HG02981 (cell line): ENCODE measurements at regions not wholly inside any gene's neighbourhood (a gene's known extent, or its start where the extent isn't known, plus 50 kb on each side); places are given as distances from the start of the nearest gene placed in this dataset.

Source experiments
- ATAC-seq: cut with Tn5 transposase; IDR thresholded peaks from one replicate; pipeline ENCODE4 v1.9.1; 2021; ENCODE audit warnings: mild to moderate bottlenecking, moderate library complexity; ENCODE audit not compliant: unreplicated experiment

DNA sequence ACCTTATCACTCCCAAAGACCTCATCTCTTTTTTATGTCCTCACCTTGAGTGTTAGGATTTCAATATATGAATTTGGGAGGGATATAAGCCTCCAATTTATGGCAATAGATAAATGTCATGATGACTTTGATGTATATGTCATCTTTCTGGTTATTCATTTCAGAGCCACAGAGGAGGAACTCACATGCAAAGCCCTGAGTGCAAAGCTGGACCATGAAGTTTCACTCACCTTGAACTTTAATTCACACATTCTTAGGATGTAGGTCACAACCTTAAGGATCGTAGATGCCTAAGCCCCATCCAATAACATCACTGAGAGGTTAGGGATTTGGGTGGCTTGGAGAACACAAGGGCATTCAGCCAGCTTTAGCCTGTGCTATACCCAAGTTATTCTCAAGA lies 81.9 kb upstream of the ZPBP start:
- ATAC-seq = no peak

GRCh38 chr7:50166997-50167965 lies 74.2 kb upstream of the ZPBP start:
- no peak for ATAC-seq

DNA sequence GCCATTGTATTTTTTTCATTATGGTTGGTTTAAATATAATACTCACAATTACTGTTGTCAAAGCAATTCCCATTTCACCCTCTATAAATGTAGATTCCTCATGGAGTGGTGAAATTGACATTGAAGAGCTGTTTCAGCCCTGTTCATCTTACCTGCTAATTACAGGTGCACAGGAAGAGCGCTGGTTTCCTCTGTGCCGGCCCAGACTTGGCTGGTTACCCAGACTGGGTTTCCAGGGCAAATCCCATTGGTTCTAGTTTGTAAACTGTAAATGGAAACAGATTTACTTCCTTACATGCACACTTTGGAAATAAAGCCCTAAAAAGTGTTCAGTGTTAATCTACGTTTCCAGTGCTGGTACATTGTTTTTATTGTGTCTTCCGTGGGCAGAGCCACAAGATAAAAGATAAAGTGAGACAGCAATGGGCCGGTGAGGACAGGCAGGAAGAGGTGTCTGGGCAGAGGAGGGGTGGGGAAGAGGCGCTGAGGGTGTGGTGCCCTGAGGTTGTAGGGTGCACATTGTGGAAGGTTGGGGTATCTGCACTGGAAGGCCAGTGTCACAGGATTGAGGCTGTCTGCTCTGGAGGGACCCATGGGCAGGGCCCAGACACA lies 71.6 kb upstream of the ZPBP start:
- ATAC-seq = no peak

- ATAC-seq = no peak
Observed at GRCh38 chr7:50160206-50160605, 67.2 kb upstream of the ZPBP start.

- no peak for ATAC-seq
Observed at GRCh38 chr7:50159154-50159553, 66.1 kb upstream of the ZPBP start.

DNA sequence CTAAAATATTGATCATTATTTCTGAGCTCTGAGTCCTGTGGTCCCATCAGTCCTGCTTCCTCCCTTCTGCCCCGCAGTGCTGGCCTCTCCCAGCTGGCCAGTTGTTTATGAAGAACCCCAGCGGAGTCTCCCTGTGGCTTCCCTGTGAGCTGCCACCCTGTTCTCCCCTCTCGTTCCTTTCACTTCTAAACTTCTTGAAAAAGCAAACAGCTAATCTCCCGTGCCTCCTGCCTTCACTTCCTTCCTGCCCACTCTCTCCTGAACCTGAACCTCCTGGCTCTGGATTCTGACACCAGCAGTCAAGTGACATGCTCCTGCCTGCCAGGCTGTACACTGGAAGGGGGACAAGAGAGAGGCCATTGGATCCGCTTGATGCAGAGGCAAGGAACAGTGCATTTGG lies 63.7 kb upstream of the ZPBP start:
- no peak for ATAC-seq

- ATAC-seq = no peak
Observed at GRCh38 chr7:50156163-50156562, 63.1 kb upstream of the ZPBP start.

DNA sequence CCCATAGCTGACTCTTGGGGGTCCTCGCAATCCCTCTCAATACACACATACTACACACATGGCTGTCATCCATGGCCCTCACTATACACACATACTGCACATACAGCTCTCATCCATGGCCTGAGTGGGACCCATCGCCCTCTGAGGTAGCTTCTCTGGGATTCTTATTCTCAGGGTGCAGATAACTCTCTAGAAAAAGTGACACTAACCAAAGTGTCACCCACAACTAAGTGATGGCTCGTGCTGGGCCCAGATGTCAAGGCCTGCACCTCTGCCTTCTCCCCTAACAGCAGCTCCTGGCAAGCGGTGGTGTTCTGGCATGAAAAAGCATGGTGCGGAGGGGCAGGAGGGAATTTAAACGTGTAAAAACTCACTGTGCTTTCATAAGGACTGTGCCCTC lies 62.7 kb upstream of the ZPBP start:
- no peak for ATAC-seq

DNA sequence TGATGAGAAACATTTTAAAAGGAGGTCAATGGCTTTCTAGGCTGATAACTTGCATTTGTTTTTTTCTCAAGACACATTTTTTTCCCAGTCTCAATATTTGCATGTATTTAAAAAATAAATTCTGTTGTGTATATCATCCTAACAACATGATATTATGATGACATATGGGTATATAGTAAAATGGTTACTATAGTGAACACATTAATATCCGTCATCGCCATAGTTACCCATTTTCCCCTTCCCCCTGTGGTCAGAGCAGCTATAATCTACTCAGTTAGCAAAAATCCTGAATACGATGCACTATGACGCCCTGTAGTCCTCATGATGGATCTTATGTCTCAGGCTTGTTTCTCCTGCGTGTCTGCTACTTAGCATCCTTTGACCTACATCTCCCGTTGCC lies 60.9 kb upstream of the ZPBP start:
- no peak for ATAC-seq

DNA sequence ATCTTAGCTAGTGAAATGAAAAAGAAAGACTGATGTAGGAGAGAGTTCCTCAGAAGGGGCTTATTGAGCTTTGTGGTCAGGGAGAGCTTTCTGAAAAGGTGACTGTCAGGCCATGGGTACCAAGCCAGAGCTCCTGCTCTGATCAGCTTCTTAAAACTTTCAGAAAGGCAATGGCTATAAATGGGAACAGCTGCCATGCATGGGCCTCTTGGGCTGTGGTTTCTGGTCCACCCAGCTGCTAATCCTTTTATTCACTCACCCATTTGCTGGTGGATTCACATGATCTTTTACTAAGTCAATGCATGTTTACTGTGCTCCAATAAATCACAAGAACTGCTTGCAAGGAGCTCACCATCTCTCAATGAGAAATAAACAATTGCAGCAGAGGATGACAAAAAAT lies 60.1 kb upstream of the ZPBP start:
- ATAC-seq = no peak

GRCh38 chr7:50152486-50152885 lies 59.4 kb upstream of the ZPBP start:
- no peak for ATAC-seq

- ATAC-seq = no peak
Observed at GRCh38 chr7:50151661-50152060, 58.6 kb upstream of the ZPBP start.

GRCh38 chr7:50151001-50151400 lies 58.0 kb upstream of the ZPBP start:
- no peak for ATAC-seq

DNA sequence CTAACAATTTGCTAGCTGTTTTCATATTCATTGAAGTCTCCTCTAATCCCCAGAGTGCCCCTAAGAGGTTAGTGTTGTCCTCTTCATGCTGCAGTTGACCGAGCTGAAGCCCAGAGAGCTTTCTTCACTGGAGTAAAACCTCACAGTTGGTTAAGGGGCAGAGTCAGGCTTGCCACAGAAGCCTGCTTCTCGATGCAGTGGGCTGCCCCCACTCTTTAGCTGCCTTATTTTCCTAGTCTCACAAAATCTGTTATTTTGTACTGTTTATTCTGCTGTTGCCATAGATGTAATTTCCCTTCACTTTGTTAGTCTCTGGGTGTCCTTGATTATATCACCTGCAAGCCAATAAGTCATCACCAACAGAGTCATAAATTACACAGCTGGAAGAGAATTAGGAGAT lies 56.3 kb upstream of the ZPBP start:
- ATAC-seq = peak; percentile 25

- peak; percentile 46 for ATAC-seq
Observed at GRCh38 chr7:50147951-50148808, 55.1 kb upstream of the ZPBP start.

GRCh38 chr7:50146692-50147091 lies 53.6 kb upstream of the ZPBP start:
- no peak for ATAC-seq

- ATAC-seq = peak; percentile 39
Observed at GRCh38 chr7:50145801-50146338, 52.8 kb upstream of the ZPBP start.

DNA sequence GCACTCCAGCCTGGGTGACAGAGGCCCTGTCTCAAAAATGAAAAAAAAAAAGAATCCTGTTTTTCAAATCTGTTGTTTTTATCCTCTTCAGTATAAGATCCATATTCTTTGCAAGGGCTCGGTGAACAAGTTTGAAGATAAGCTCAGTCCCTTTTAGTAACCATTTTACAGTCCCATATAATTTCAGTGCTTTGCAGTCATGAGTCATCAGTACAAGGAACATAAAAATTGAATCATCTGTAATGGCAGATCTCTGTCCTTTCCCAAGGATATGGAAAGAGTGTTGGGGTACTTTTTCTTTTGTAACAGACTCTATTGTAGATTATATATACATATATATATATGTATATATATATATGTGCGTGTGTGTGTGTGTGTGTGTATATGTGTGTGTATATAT lies 52.2 kb upstream of the ZPBP start:
- no peak for ATAC-seq
